H1 (cell line): ENCODE measurements at regions not wholly inside any gene's neighbourhood (a gene's known extent, or its start where the extent isn't known, plus 50 kb on each side); places are given as distances from the start of the nearest gene placed in this dataset.

Source experiments
- CTCF ChIA-PET: fragments of 300-600 bp; sonication (Branson Sonifier 250); formaldehyde crosslinking; loops from one replicate; lab custom pipeline; 2021; ENCODE audit not compliant: partially characterized antibody; lab: Charles Lee
- POLR2A ChIA-PET: fragments of 300-600 bp; sonication (Branson Sonifier 250); formaldehyde crosslinking; loops from one replicate; lab custom pipeline; 2021; ENCODE audit warnings: inconsistent platforms; ENCODE audit not compliant: partially characterized antibody; lab: Charles Lee
- DNase-seq, 2 experiments: peaks; one replicate each; pipeline versions ENCODE4 v3.0.0 to v3.0.0-alpha.2; 2010 to 2022; ENCODE audit warnings: low spot score in 2 of 2, low read depth in 1 of 2, mixed read lengths in 1 of 2
- FAIRE-seq: peaks from 2 replicates; lab custom pipeline; 2011; peaks lifted over from hg19 to GRCh38; lab: Jason Lieb, UNC
- H2AFZ ChIP-seq: 2 replicates; pipeline ENCODE4 v1.8.1; 2012; ENCODE audit warnings: low read length, inconsistent platforms
- H2AK5ac ChIP-seq: 2 replicates; pipeline ENCODE4 v1.6.1; 2013; ENCODE audit warnings: low read depth, low read length
- H2BK120ac ChIP-seq: replicated peaks from 2 replicates; pipeline ENCODE3; 2013; ENCODE audit warnings: low read depth, low read length, inconsistent platforms
- H2BK12ac ChIP-seq: 2 replicates; pipeline ENCODE4 v1.6.1; 2013; ENCODE audit warnings: low read depth, low read length
- H2BK15ac ChIP-seq: 2 replicates; pipeline ENCODE4 v1.6.1; 2013; ENCODE audit warnings: low read length
- H2BK20ac ChIP-seq: 2 replicates; pipeline ENCODE4 v1.6.1; 2013; ENCODE audit warnings: low read length
- H2BK5ac ChIP-seq: 2 replicates; pipeline ENCODE4 v1.6.1; 2013; ENCODE audit warnings: low read depth, low read length
- H3K14ac ChIP-seq: 2 replicates; pipeline ENCODE4 v1.6.1; 2013; ENCODE audit warnings: inconsistent platforms; ENCODE audit not compliant: insufficient read length
- H3K18ac ChIP-seq: 2 replicates; pipeline ENCODE4 v1.6.1; 2013; ENCODE audit warnings: low read length; ENCODE audit errors: extremely low read depth
- H3K23ac ChIP-seq: 2 replicates; pipeline ENCODE4 v1.6.1; 2013; ENCODE audit warnings: inconsistent platforms; ENCODE audit not compliant: insufficient read length
- H3K23me2 ChIP-seq: 2 replicates; pipeline ENCODE4 v1.6.1; 2013; ENCODE audit warnings: low read depth, low read length
- H3K27ac ChIP-seq: 2 replicates; pipeline ENCODE4 v1.6.1; 2011; ENCODE audit warnings: low read depth, low read length, inconsistent platforms
- H3K27me3 ChIP-seq, 4 experiments: replicated peaks in 1 of 4; 1 replicate in 1 of 4; 2 replicates in 3 of 4; pipeline versions ENCODE4 v1.6.1 to v1.8.1; 2011 to 2013; ENCODE audit warnings: low read length in 3 of 4, mild to moderate bottlenecking in 3 of 4, inconsistent platforms in 2 of 4, mixed read lengths in 2 of 4, moderate library complexity in 1 of 4; ENCODE audit not compliant: control insufficient read depth in 3 of 4, insufficient read depth in 3 of 4; ENCODE audit errors: extremely low read depth in 1 of 4
- H3K36me3 ChIP-seq, 4 experiments: 2 replicates each; pipeline versions ENCODE4 v1.6.1 to v1.8.1; 2011 to 2013; ENCODE audit warnings: mild to moderate bottlenecking in 4 of 4, low read length in 3 of 4, moderate library complexity in 2 of 4, control low read depth in 1 of 4, inconsistent platforms in 1 of 4; ENCODE audit not compliant: insufficient read depth in 4 of 4, control insufficient read depth in 2 of 4
- H3K4ac ChIP-seq: replicated peaks from 2 replicates; pipeline ENCODE3; 2013; ENCODE audit warnings: low read length, low read depth, mixed read lengths, inconsistent platforms; ENCODE audit not compliant: insufficient read length
- H3K4me1 ChIP-seq, 4 experiments: replicated peaks in 1 of 4; 1 replicate in 1 of 4; 2 replicates in 3 of 4; pipeline versions ENCODE4 v1.6.1 to v1.8.1; 2011 to 2013; ENCODE audit warnings: low read length in 3 of 4, inconsistent platforms in 2 of 4, mixed read lengths in 1 of 4; ENCODE audit not compliant: insufficient read depth in 4 of 4, control insufficient read depth in 3 of 4
- H3K4me2 ChIP-seq, 2 experiments: 2 replicates each; pipeline versions ENCODE4 v1.6.1 to v1.8.1; 2011 to 2013; ENCODE audit warnings: low read depth in 2 of 2, low read length in 2 of 2, control low read depth in 1 of 2, inconsistent platforms in 1 of 2, mild to moderate bottlenecking in 1 of 2; ENCODE audit not compliant: insufficient read depth in 1 of 2
- H3K4me3 ChIP-seq, 4 experiments: fragments of 200-600, 300-600 bp in 1 of 4; sonication (generic), shearing (Covaris generic), sonication (Bioruptor Twin) in 1 of 4; 2 replicates each; pipeline versions ENCODE4 v1.5.1 to v1.8.1; 2011 to 2016; ENCODE audit warnings: low read length in 4 of 4, low read depth in 3 of 4, control low read depth in 2 of 4, inconsistent platforms in 2 of 4, mild to moderate bottlenecking in 2 of 4, mixed read lengths in 1 of 4, moderate library complexity in 1 of 4; ENCODE audit not compliant: insufficient read depth in 2 of 4; ENCODE audit errors: extremely low read depth in 1 of 4
- H3K56ac ChIP-seq: replicated peaks from 2 replicates; pipeline ENCODE3; 2013; ENCODE audit warnings: low read depth, mild to moderate bottlenecking, mixed read lengths, low read length, inconsistent platforms; ENCODE audit not compliant: insufficient read length
- H3K79me1 ChIP-seq: 2 replicates; pipeline ENCODE4 v1.6.1; 2013; ENCODE audit warnings: low read depth, low read length, control low read depth
- H3K79me2 ChIP-seq, 2 experiments: 2 replicates each; pipeline versions ENCODE4 v1.6.1 to v1.8.1; 2012 to 2013; ENCODE audit warnings: low read length in 2 of 2, mild to moderate bottlenecking in 2 of 2, inconsistent platforms in 1 of 2; ENCODE audit not compliant: insufficient read depth in 2 of 2, control insufficient read depth in 1 of 2
- H3K9ac ChIP-seq, 4 experiments: replicated peaks in 1 of 4; 1 replicate in 1 of 4; 2 replicates in 3 of 4; pipeline versions ENCODE4 v1.6.1 to v1.8.1; 2011 to 2013; ENCODE audit warnings: low read depth in 3 of 4, low read length in 3 of 4, control low read depth in 2 of 4, mild to moderate bottlenecking in 2 of 4, moderate library complexity in 2 of 4, inconsistent platforms in 1 of 4; ENCODE audit errors: extremely low read depth in 1 of 4
- H3K9me3 ChIP-seq, 2 experiments: 2 replicates each; pipeline versions ENCODE4 v1.6.1 to v1.8.1; 2012 to 2013; ENCODE audit warnings: mild to moderate bottlenecking in 2 of 2, moderate library complexity in 2 of 2, control low read depth in 1 of 2, inconsistent platforms in 1 of 2, low read depth in 1 of 2, low read length in 1 of 2, mixed read lengths in 1 of 2; ENCODE audit not compliant: insufficient read depth in 2 of 2
- H4K20me1 ChIP-seq, 2 experiments: replicated peaks in 1 of 2; 2 replicates each; pipeline versions ENCODE3 to v1.8.1; 2011 to 2013; ENCODE audit warnings: inconsistent platforms in 2 of 2, low read length in 2 of 2, mild to moderate bottlenecking in 1 of 2; ENCODE audit not compliant: insufficient read depth in 2 of 2, control insufficient read depth in 1 of 2
- H4K5ac ChIP-seq: 2 replicates; pipeline ENCODE4 v1.6.1; 2013; ENCODE audit warnings: low read length, low read depth, mixed read lengths, inconsistent platforms; ENCODE audit not compliant: insufficient read length
- H4K8ac ChIP-seq: 2 replicates; pipeline ENCODE4 v1.8.0; 2013; ENCODE audit warnings: mild to moderate bottlenecking, moderate library complexity, low read length, inconsistent platforms; ENCODE audit not compliant: insufficient read depth; ENCODE audit errors: extremely low read depth
- H4K91ac ChIP-seq: replicated peaks from 2 replicates; pipeline ENCODE3; 2013; ENCODE audit warnings: low read length, mixed read lengths, inconsistent platforms; ENCODE audit not compliant: insufficient read length
- CEBPB ChIP-seq: IDR thresholded peaks from 2 replicates; pipeline ENCODE4 v1.6.1; 2012; ENCODE audit warnings: low read depth, low read length
- CHD1 ChIP-seq: IDR thresholded peaks from 2 replicates; pipeline ENCODE4 v1.6.1; 2012; ENCODE audit warnings: low read depth, low read length, improper control_type of control experiment
- CREB1 ChIP-seq: IDR thresholded peaks from 2 replicates; pipeline ENCODE4 v1.6.1; 2012; ENCODE audit warnings: inconsistent platforms
- KDM5A ChIP-seq: fragments of 200-600 bp; IDR thresholded peaks from 2 replicates; pipeline ENCODE4 v1.7.1; 2012; ENCODE audit warnings: mild to moderate bottlenecking, low read length, inconsistent platforms, mixed read lengths
- SP1 ChIP-seq: IDR thresholded peaks from 2 replicates; pipeline ENCODE4 v1.6.1; 2011; ENCODE audit warnings: low read depth, low read length
- SRF ChIP-seq: IDR thresholded peaks from 2 replicates; pipeline ENCODE4 v1.6.1; 2011; ENCODE audit warnings: mild to moderate bottlenecking, low read depth, low read length, moderate library complexity
- TAF1 ChIP-seq: IDR thresholded peaks from 2 replicates; pipeline ENCODE4 v1.6.1; 2011; ENCODE audit warnings: mild to moderate bottlenecking, low read depth, low read length
- YY1 ChIP-seq: IDR thresholded peaks from 2 replicates; pipeline ENCODE4 v1.6.1; 2011; ENCODE audit warnings: low read depth, mild to moderate bottlenecking, low read length
- WGBS, 2 experiments: shearing (Covaris generic) in 1 of 2; methylation state at CpG; one replicate each; pipeline versions ENCODE4 v1.1.6 to v1.1.7; 2013 to 2015; ENCODE audit warnings: low lambda C conversion rate in 2 of 2, mixed read lengths in 2 of 2, inconsistent platforms in 1 of 2, low coverage in 1 of 2, missing lambda C conversion rate in 1 of 2; ENCODE audit not compliant: insufficient replicate concordance in 2 of 2, insufficient coverage in 1 of 2, insufficient read length in 1 of 2; ENCODE audit errors: extremely low coverage in 1 of 2, missing lambda C conversion rate in 1 of 2; 5-methylcytosine and 5-hydroxymethylcytosine counted together

GRCh38 chr2:49845671-49846070 is 691.4 kb upstream of the FSHR start:
- H3K4me3 ChIP-seq, result no peak overlapping the region
- no peak overlapping the region for H3K4ac ChIP-seq
- H3K27ac ChIP-seq, result no peak overlapping the region
- H3K9ac ChIP-seq, result no peak overlapping the region
- FAIRE-seq (no peak), DNase-seq (no peak)
- 87% methylated on average over 4 of the region's 4 CpGs; no CpG with 5 or more reads in 1 of the 2 experiments for WGBS, 2 experiments
- H3K79me1 ChIP-seq, result no peaks in the 10 kb centered on the region
- H2BK15ac ChIP-seq, result no peak overlapping the region
- no peak overlapping the region for H3K56ac ChIP-seq
- no peak overlapping the region for H2BK12ac ChIP-seq
- H3K18ac ChIP-seq, result no peak overlapping the region
- H2BK120ac ChIP-seq, result no peak overlapping the region
- POLR2A ChIA-PET, result no interaction called here
- H2BK20ac ChIP-seq, result no peak overlapping the region
- no peak overlapping the region for H3K4me2 ChIP-seq
- H4K8ac ChIP-seq, result no peak overlapping the region
- no peaks in the 10 kb centered on the region for H3K79me2 ChIP-seq
- H3K14ac ChIP-seq, result no peak overlapping the region
- no peaks in the 10 kb centered on the region for H3K36me3 ChIP-seq
- H3K9me3 ChIP-seq, result no peaks in the 10 kb centered on the region; a peak in 1 of 4 replicates
- no peaks in the 10 kb centered on the region for H3K23me2 ChIP-seq
- H3K4me1 ChIP-seq, result no peaks in the 10 kb centered on the region
- H3K27me3 ChIP-seq, result no peaks in the 10 kb centered on the region
- no peak overlapping the region for H2BK5ac ChIP-seq
- H2AFZ ChIP-seq, result 0 out of 2 replicates have a peak overlapping the region, but pooled peaks have one; percentile 49
- no peak overlapping the region for H2AK5ac ChIP-seq
- TF ChIP-seq TAF1, result no peak
- TF ChIP-seq CEBPB, result no peak
- TF ChIP-seq SRF, result no peak
- no peak for TF ChIP-seq SP1
- no peak for TF ChIP-seq CREB1
- TF ChIP-seq KDM5A, result no peak
- TF ChIP-seq YY1, result no peak
- TF ChIP-seq CHD1, result no peak
- TF ChIP-seq, all 59 proteins: peak for 0
- H4K91ac ChIP-seq, result no peak overlapping the region
- H4K20me1 ChIP-seq, result no peaks in the 10 kb centered on the region
- CTCF ChIA-PET, result interaction anchor here (0.6 to 1.1 kb wide), 3 partner anchors 75 to 274 kb away, joined by 3 to 5 read pairs (median 5); no protein-coding TSS in a partner anchor
- H4K5ac ChIP-seq, result no peak overlapping the region
- no peak overlapping the region for H3K23ac ChIP-seq
